Right lobe of liver (tissue), 4 donors: ENCODE measurements at regions not wholly inside any gene's neighbourhood (a gene's known extent, or its start where the extent isn't known, plus 50 kb on each side); places are given as distances from the start of the nearest gene placed in this dataset.

Experiments
- CTCF ChIP-seq, 4 donors: fragments of 200-600 bp in 3 of 4; fragments of 450-650 bp in 1 of 4; IDR thresholded peaks; one replicate each; pipeline versions ENCODE4 v1.5.1 to v1.8.0; 2016 to 2022; ENCODE audit warnings: antibody characterized with exemption in 4 of 4, mild to moderate bottlenecking in 2 of 4
- POLR2A ChIP-seq: fragments of 450-650 bp; IDR thresholded peaks from one replicate; pipeline ENCODE4 v1.6.1; 2017; ENCODE audit warnings: antibody characterized with exemption, mild to moderate bottlenecking
- donor health status: DM: no; HTN: no; CAD: no.
- donor health status: DM: no; HTN: no; CAD: no.
- donor health status: DM: no; HTN: yes; CAD: no.

GRCh38 chr22:48357961-48358360 is 1469.7 kb downstream of the BRD1 start:
- TF ChIP-seq CTCF (IDR thresholded peaks at IDR 0.05) (no peak), POLR2A (no peak)
